IMR-90 (cell line): ENCODE measurements at regions not wholly inside any gene's neighbourhood (a gene's known extent, or its start where the extent isn't known, plus 50 kb on each side); places are given as distances from the start of the nearest gene placed in this dataset.

ENCODE experiments used
- ATAC-seq: fragments of 200-7000 bp; cut with Tn5 transposase; 2 replicates; pipeline ENCODE4 v1.9.1; 2020; ENCODE audit warnings: low read depth, mild to moderate bottlenecking, moderate library complexity
- BruUV-seq: library from RNA; stranded (reverse); fragments of 400-500 nt; replicated peaks from 2 replicates; lab custom pipeline; 2021; lab: Mats Ljungman, UMichigan
- CTCF ChIA-PET: fragments of 300-600 bp; formaldehyde crosslinking; extraction: SDS; loops from one replicate; lab custom pipeline; 2021; ENCODE audit warnings: antibody characterized with exemption; lab: Yijun Ruan, JAX
- POLR2A ChIA-PET: fragments of 300-600 bp; sonication (Branson Sonifier 250); formaldehyde crosslinking; loops from one replicate; lab custom pipeline; 2022; ENCODE audit warnings: antibody characterized with exemption; ENCODE audit not compliant: unreplicated experiment; lab: Charles Lee
- DNase-seq: peaks from one replicate; pipeline ENCODE4 v3.0.0; 2013
- H2AFZ ChIP-seq: replicated peaks from 2 replicates; pipeline ENCODE3; 2013; ENCODE audit warnings: low read length, mild to moderate bottlenecking; ENCODE audit not compliant: poor library complexity
- H2AK5ac ChIP-seq: 2 replicates; pipeline ENCODE4 v1.6.1; 2013; ENCODE audit warnings: low read depth, low read length, inconsistent platforms
- H2AK9ac ChIP-seq: replicated peaks from 2 replicates; pipeline ENCODE3; 2013; ENCODE audit warnings: mild to moderate bottlenecking, low read depth, low read length, moderate library complexity; ENCODE audit not compliant: poor library complexity
- H2BK120ac ChIP-seq: 2 replicates; pipeline ENCODE4 v1.6.1; 2013; ENCODE audit warnings: low read depth, low read length, inconsistent platforms
- H2BK15ac ChIP-seq: 3 replicates; pipeline ENCODE4 v1.6.1; 2013; ENCODE audit warnings: low read depth, low read length, inconsistent platforms
- H2BK20ac ChIP-seq: 2 replicates; pipeline ENCODE4 v1.6.1; 2013; ENCODE audit warnings: low read depth, mild to moderate bottlenecking, inconsistent platforms, low read length, moderate library complexity
- H2BK5ac ChIP-seq: 2 replicates; pipeline ENCODE4 v1.6.1; 2013; ENCODE audit warnings: mild to moderate bottlenecking, low read depth, low read length, inconsistent platforms; ENCODE audit not compliant: poor library complexity, severe bottlenecking
- H3K14ac ChIP-seq: replicated peaks from 2 replicates; pipeline ENCODE4 v1.6.1; 2013; ENCODE audit warnings: low read depth, low read length, inconsistent platforms
- H3K18ac ChIP-seq: 2 replicates; pipeline ENCODE4 v1.6.1; 2013; ENCODE audit warnings: low read depth, low read length, control low read depth
- H3K23ac ChIP-seq: 2 replicates; pipeline ENCODE4 v1.6.1; 2013; ENCODE audit warnings: low read depth, low read length, inconsistent platforms
- H3K27ac ChIP-seq: 2 replicates; pipeline ENCODE4 v1.5.1; 2013; ENCODE audit warnings: mild to moderate bottlenecking, control low read depth, low read length; ENCODE audit not compliant: insufficient read depth
- H3K27me3 ChIP-seq: 2 replicates; pipeline ENCODE4 v1.6.1; 2013; ENCODE audit warnings: low read length; ENCODE audit not compliant: control insufficient read depth, insufficient read depth
- H3K36me3 ChIP-seq: 2 replicates; pipeline ENCODE4 v1.6.1; 2013; ENCODE audit warnings: low read length, mixed read lengths; ENCODE audit not compliant: control insufficient read depth, insufficient read depth
- H3K4ac ChIP-seq: 2 replicates; pipeline ENCODE4 v1.6.1; 2013; ENCODE audit warnings: low read depth, low read length, inconsistent platforms
- H3K4me1 ChIP-seq: 2 replicates; pipeline ENCODE4 v1.6.1; 2013; ENCODE audit warnings: low read length, mixed read lengths; ENCODE audit not compliant: control insufficient read depth, insufficient read depth
- H3K4me2 ChIP-seq: 2 replicates; pipeline ENCODE4 v1.6.1; 2013; ENCODE audit warnings: low read depth, mild to moderate bottlenecking, control low read depth, low read length, moderate library complexity
- H3K4me3 ChIP-seq: 2 replicates; pipeline ENCODE4 v1.5.1; 2013; ENCODE audit warnings: low read depth, mild to moderate bottlenecking, control low read depth, low read length, moderate library complexity; ENCODE audit not compliant: insufficient read depth
- H3K56ac ChIP-seq: 2 replicates; pipeline ENCODE4 v1.6.1; 2013; ENCODE audit warnings: low read length, inconsistent platforms; ENCODE audit not compliant: insufficient read depth; ENCODE audit errors: extremely low read depth
- H3K79me1 ChIP-seq, 2 experiments: 2 replicates each; pipeline ENCODE4 v1.6.1; 2013; ENCODE audit warnings: low read length in 2 of 2, inconsistent platforms in 1 of 2, low read depth in 1 of 2
- H3K9ac ChIP-seq: 2 replicates; pipeline ENCODE4 v1.6.1; 2013; ENCODE audit warnings: low read depth, low read length, control low read depth
- H3K9me1 ChIP-seq: 2 replicates; pipeline ENCODE4 v1.6.1; 2013; ENCODE audit warnings: low read length, inconsistent platforms; ENCODE audit not compliant: insufficient read depth
- H3K9me3 ChIP-seq: 2 replicates; pipeline ENCODE4 v1.6.1; 2013; ENCODE audit warnings: low read length; ENCODE audit not compliant: control insufficient read depth, insufficient read depth
- H4K20me1 ChIP-seq: 2 replicates; pipeline ENCODE4 v1.6.1; 2013; ENCODE audit warnings: low read length, inconsistent platforms; ENCODE audit not compliant: insufficient read depth
- H4K5ac ChIP-seq: 2 replicates; pipeline ENCODE4 v1.6.1; 2013; ENCODE audit warnings: mild to moderate bottlenecking, low read depth, low read length, control low read depth
- H4K8ac ChIP-seq, 2 experiments: 2 replicates each; pipeline ENCODE4 v1.6.1; 2013; ENCODE audit warnings: low read depth in 2 of 2, low read length in 2 of 2, control low read depth in 1 of 2, inconsistent platforms in 1 of 2
- H4K91ac ChIP-seq: 2 replicates; pipeline ENCODE4 v1.6.1; 2013; ENCODE audit warnings: low read depth, low read length, inconsistent platforms; ENCODE audit not compliant: insufficient read depth
- CEBPB ChIP-seq: IDR thresholded peaks from 2 replicates; pipeline ENCODE4 v1.6.1; 2012; ENCODE audit warnings: low read depth, low read length, improper control_type of control experiment
- MAZ ChIP-seq: IDR thresholded peaks from 2 replicates; pipeline ENCODE4 v1.6.1; 2012; ENCODE audit warnings: low read depth, mild to moderate bottlenecking, low read length, improper control_type of control experiment, moderate library complexity, borderline replicate concordance
- MXI1 ChIP-seq: IDR thresholded peaks from 2 replicates; pipeline ENCODE4 v1.6.1; 2012; ENCODE audit warnings: low read depth, mild to moderate bottlenecking, low read length, moderate library complexity, borderline replicate concordance
- NFE2L2 ChIP-seq: fragments of 150-350 bp; IDR thresholded peaks from 2 replicates; pipeline ENCODE4 v1.6.1; 2016; ENCODE audit warnings: low read depth, mild to moderate bottlenecking, low read length
- RAD21 ChIP-seq: IDR thresholded peaks from 2 replicates; pipeline ENCODE4 v1.6.1; 2012; ENCODE audit warnings: low read length, improper control_type of control experiment
- WGBS, 2 experiments: methylation state at CpG; one replicate each; pipeline versions ENCODE4 v1.1.5 to v1.1.7; 2013; ENCODE audit warnings: missing lambda C conversion rate in 2 of 2; ENCODE audit not compliant: insufficient read length in 1 of 2; ENCODE audit errors: extremely low coverage in 2 of 2; 5-methylcytosine and 5-hydroxymethylcytosine counted together
- dilution Hi-C: fragments of 300-500 bp; cut with HindIII; formaldehyde crosslinking; loops from one replicate; pipeline ENCODE4 v1.14.3; 2018; ENCODE audit warnings: low sequenced_read_pairs; ENCODE audit not compliant: unreplicated experiment
- in situ Hi-C: fragments of 300-500 bp; cut with MboI; formaldehyde crosslinking; loops from 3 replicates; pipeline ENCODE4 v1.14.3; 2019; ENCODE audit warnings: low sequenced_read_pairs, inconsistent platforms, mixed read lengths
- intact Hi-C: fragments of 100-400 bp; cut with micrococcal nuclease; formaldehyde crosslinking; loops from 2 replicates; pipeline ENCODE4 v1.10.0; 2022
- TF ChIP-seq, protein P1 (sequence below): fragments of 150-350 bp; IDR thresholded peaks from 2 replicates; pipeline ENCODE4 v1.6.1; 2016; ENCODE audit warnings: low read depth, mild to moderate bottlenecking, low read length, moderate library complexity, borderline replicate concordance

DNA sequence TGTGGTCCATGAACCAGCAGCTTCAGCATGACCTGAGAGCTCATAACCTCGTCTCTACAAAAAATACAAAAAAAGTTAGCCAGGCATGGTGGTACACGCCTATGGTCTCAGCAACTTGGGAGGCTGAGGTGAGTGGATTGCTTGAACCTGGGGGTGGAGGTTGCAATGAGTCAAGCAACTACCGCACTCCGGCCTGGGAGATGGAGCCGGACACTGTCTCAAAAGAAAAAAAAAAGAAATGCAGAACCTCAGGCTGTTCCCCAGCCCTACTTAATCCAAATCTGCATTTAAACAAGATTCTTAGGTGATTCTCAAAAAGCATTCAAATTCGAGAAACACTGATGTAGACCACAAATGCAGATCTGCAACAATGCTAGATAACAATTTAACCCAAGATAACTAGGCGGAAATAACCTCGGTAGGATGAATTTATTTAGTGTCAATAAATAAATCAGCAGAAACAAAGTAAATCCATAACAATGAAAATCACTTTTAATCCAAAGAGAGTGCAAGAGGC, 203.5 kb downstream of the SP3 start:
- Histone ChIP-seq H3K4me1 (no peaks in the 10 kb centered on the region), H3K4me3 (no peak overlapping the region), H3K27ac (no peak overlapping the region), H2AK5ac (no peak overlapping the region), H4K5ac (no peak overlapping the region), H3K23ac (no peak overlapping the region), H4K20me1 (no peaks in the 10 kb centered on the region), H3K9me3 (no peaks in the 10 kb centered on the region), H3K56ac (no peak overlapping the region), H3K27me3 (peaks cover 21% of the 10 kb centered on the region), H3K4me2 (no peak overlapping the region), H3K36me3 (no peaks in the 10 kb centered on the region), H4K91ac (no peak overlapping the region), H3K9ac (no peak overlapping the region), H3K79me1 (no peaks in the 10 kb centered on the region), H3K18ac (no peak overlapping the region), H2BK20ac (no peak overlapping the region), H3K9me1 (no peaks in the 10 kb centered on the region), H2BK120ac (no peak overlapping the region), H2AK9ac (no peak overlapping the region), H2BK15ac (no peak overlapping the region), H2AFZ (no peak overlapping the region), H3K14ac (no peak overlapping the region), H2BK5ac (no peak overlapping the region), H4K8ac (no peak overlapping the region), H3K4ac (no peak overlapping the region)
- BruUV-seq = no TSS peak
- WGBS, 2 experiments = no CpG with 5 or more reads among the region's 8 CpGs
- TF ChIP-seq MXI1 (no peak), MAZ (no peak), CEBPB (no peak), NFE2L2 (no peak), RAD21 (no peak)
- TF ChIP-seq, protein P1, sequence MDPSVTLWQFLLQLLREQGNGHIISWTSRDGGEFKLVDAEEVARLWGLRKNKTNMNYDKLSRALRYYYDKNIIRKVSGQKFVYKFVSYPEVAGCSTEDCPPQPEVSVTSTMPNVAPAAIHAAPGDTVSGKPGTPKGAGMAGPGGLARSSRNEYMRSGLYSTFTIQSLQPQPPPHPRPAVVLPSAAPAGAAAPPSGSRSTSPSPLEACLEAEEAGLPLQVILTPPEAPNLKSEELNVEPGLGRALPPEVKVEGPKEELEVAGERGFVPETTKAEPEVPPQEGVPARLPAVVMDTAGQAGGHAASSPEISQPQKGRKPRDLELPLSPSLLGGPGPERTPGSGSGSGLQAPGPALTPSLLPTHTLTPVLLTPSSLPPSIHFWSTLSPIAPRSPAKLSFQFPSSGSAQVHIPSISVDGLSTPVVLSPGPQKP = no peak
- dilution Hi-C loops (no loop called here), in situ Hi-C loops (no loop called here), intact Hi-C loops (no loop called here)
- ATAC-seq = no peak
- DNase-seq = no peak
- ChIA-PET POLR2A (no interaction called here), CTCF (interaction anchor here (1.2 kb wide), 1 partner anchor 14 kb away, joined by 3 read pairs; no protein-coding TSS in a partner anchor)
